Endothelial cell of umbilical vein (primary cell): ENCODE measurements at regions not wholly inside any gene's neighbourhood (a gene's known extent, or its start where the extent isn't known, plus 50 kb on each side); places are given as distances from the start of the nearest gene placed in this dataset.

Experiments used
- BruUV-seq: library from RNA; stranded (reverse); fragments of 400-500 nt; replicated peaks from 2 replicates; lab custom pipeline; 2021; lab: Mats Ljungman, UMichigan
- CTCF ChIA-PET: fragments of 300-600, 350-600 bp; sonication (Branson Sonifier 250); formaldehyde crosslinking; loops from one replicate; lab custom pipeline; 2021; ENCODE audit warnings: antibody characterized with exemption, inconsistent platforms; lab: Charles Lee
- POLR2A ChIA-PET: fragments of 300-600, 350-600 bp; sonication (Branson Sonifier 250); formaldehyde crosslinking; loops from one replicate; lab custom pipeline; 2021; ENCODE audit warnings: antibody characterized with exemption, inconsistent platforms; lab: Charles Lee
- DNase-seq: peaks from one replicate; pipeline ENCODE4 v3.0.0-alpha.2; 2011; ENCODE audit warnings: low read depth, low spot score
- FAIRE-seq: peaks from 2 replicates; lab custom pipeline; 2011; peaks lifted over from hg19 to GRCh38; lab: Jason Lieb, UNC
- H2AFZ ChIP-seq: 2 replicates; pipeline ENCODE4 v1.6.0; 2012; ENCODE audit warnings: low read depth, low read length, control low read depth, inconsistent platforms
- H3K27ac ChIP-seq: 2 replicates; pipeline ENCODE4 v1.5.1; 2011; ENCODE audit warnings: low read depth, mild to moderate bottlenecking, control low read depth, low read length, moderate library complexity; ENCODE audit not compliant: insufficient read depth
- H3K27me3 ChIP-seq, 2 experiments: 2 replicates each; pipeline versions ENCODE4 v1.6.0 to v1.6.1; 2011; ENCODE audit warnings: low read length in 2 of 2, mixed read lengths in 1 of 2; ENCODE audit not compliant: control insufficient read depth in 2 of 2, insufficient read depth in 2 of 2
- H3K36me3 ChIP-seq, 2 experiments: 2 replicates in 1 of 2; 3 replicates in 1 of 2; pipeline ENCODE4 v1.5.1; 2011; ENCODE audit warnings: low read length in 2 of 2, mild to moderate bottlenecking in 1 of 2, moderate library complexity in 1 of 2; ENCODE audit not compliant: control insufficient read depth in 2 of 2, insufficient read depth in 2 of 2; ENCODE audit errors: extremely low read depth in 1 of 2
- H3K4me1 ChIP-seq: 3 replicates; pipeline ENCODE4 v1.5.1; 2011; ENCODE audit warnings: mild to moderate bottlenecking, low read length; ENCODE audit not compliant: control insufficient read depth, insufficient read depth; ENCODE audit errors: extremely low read depth
- H3K4me2 ChIP-seq: 2 replicates; pipeline ENCODE4 v1.6.1; 2011; ENCODE audit warnings: low read length, control low read depth, mixed read lengths; ENCODE audit not compliant: insufficient read depth
- H3K4me3 ChIP-seq, 3 experiments: fragments of 200-600 bp in 1 of 3; sonication (generic), shearing (Covaris generic) in 1 of 3; replicated peaks in 1 of 3; 2 replicates each; pipeline ENCODE4 v1.5.1; 2011 to 2016; ENCODE audit warnings: control low read depth in 3 of 3, low read length in 3 of 3, mild to moderate bottlenecking in 2 of 3, inconsistent platforms in 1 of 3, low read depth in 1 of 3, moderate library complexity in 1 of 3; ENCODE audit not compliant: insufficient read depth in 1 of 3
- H3K79me2 ChIP-seq: 2 replicates; pipeline ENCODE4 v1.6.0; 2012; ENCODE audit warnings: low read length, inconsistent platforms; ENCODE audit not compliant: control insufficient read depth, insufficient read depth
- H3K9ac ChIP-seq: replicated peaks from 2 replicates; pipeline ENCODE3; 2011; ENCODE audit warnings: low read length, control low read depth; ENCODE audit not compliant: insufficient read depth; ENCODE audit errors: extremely low read depth
- H3K9me1 ChIP-seq: replicated peaks from 3 replicates; pipeline ENCODE4 v1.6.0; 2011; ENCODE audit warnings: mild to moderate bottlenecking, low read length; ENCODE audit not compliant: control insufficient read depth, insufficient read depth; ENCODE audit errors: extremely low read depth
- H3K9me3 ChIP-seq: replicated peaks from 2 replicates; pipeline ENCODE4 v1.5.1; 2012; ENCODE audit warnings: low read length, inconsistent platforms; ENCODE audit not compliant: control insufficient read depth, insufficient read depth
- H4K20me1 ChIP-seq: replicated peaks from 2 replicates; pipeline ENCODE3; 2011; ENCODE audit warnings: mild to moderate bottlenecking, low read length; ENCODE audit not compliant: control insufficient read depth, insufficient read depth; ENCODE audit errors: extremely low read depth
- CTCF ChIP-seq, 2 donors: IDR thresholded peaks; 1 replicate in 1 of 2; 2 replicates in 1 of 2; pipeline ENCODE4 v1.5.1; 2011; ENCODE audit warnings: low read length in 2 of 2, mild to moderate bottlenecking in 2 of 2, moderate library complexity in 2 of 2, control low read depth in 1 of 2, inconsistent platforms in 1 of 2, low read depth in 1 of 2; ENCODE audit not compliant: insufficient read depth in 1 of 2; ENCODE audit errors: extremely low read depth in 1 of 2
- EZH2 ChIP-seq: IDR thresholded peaks from 2 replicates; pipeline ENCODE4 v1.6.1; 2012; ENCODE audit warnings: borderline replicate concordance, low read depth, mild to moderate bottlenecking, moderate library complexity, low read length, inconsistent platforms; ENCODE audit not compliant: severe bottlenecking
- FOS ChIP-seq: IDR thresholded peaks from 2 replicates; pipeline ENCODE4 v1.6.1; 2011; ENCODE audit warnings: mild to moderate bottlenecking, low read length, moderate library complexity, borderline replicate concordance; ENCODE audit not compliant: insufficient read depth
- GATA2 ChIP-seq: IDR thresholded peaks from 2 replicates; pipeline ENCODE4 v1.7.0; 2011; ENCODE audit warnings: low read depth, mild to moderate bottlenecking, moderate library complexity, mixed read lengths, low read length; ENCODE audit not compliant: insufficient read length, insufficient read depth
- JUN ChIP-seq: IDR thresholded peaks from 2 replicates; pipeline ENCODE4 v1.6.1; 2011; ENCODE audit warnings: borderline replicate concordance, low read depth; ENCODE audit not compliant: insufficient read length, insufficient read depth
- MAX ChIP-seq: IDR thresholded peaks from 2 replicates; pipeline ENCODE4 v1.6.1; 2011; ENCODE audit not compliant: insufficient read depth, insufficient read length
- MYC ChIP-seq: IDR thresholded peaks from one replicate; pipeline ENCODE4 v1.6.1; 2011; ENCODE audit warnings: mild to moderate bottlenecking, low read depth, low read length
- POLR2A ChIP-seq: IDR thresholded peaks from 2 replicates; pipeline ENCODE4 v1.6.1; 2012; ENCODE audit warnings: low read depth, mild to moderate bottlenecking, control low read depth, low read length
- POLR2AphosphoS5 ChIP-seq: IDR thresholded peaks from 2 replicates; pipeline ENCODE4 v1.6.1; 2012; ENCODE audit warnings: low read depth, mild to moderate bottlenecking, control low read depth, low read length, moderate library complexity; ENCODE audit not compliant: insufficient read depth
- dilution Hi-C: fragments of 300-500 bp; cut with MboI; formaldehyde crosslinking; loops from one replicate; pipeline ENCODE4 v1.15.0; 2019; ENCODE audit warnings: low sequenced_read_pairs; ENCODE audit not compliant: extremely low pct_ligation_motif_present
- intact Hi-C: fragments of 100-400 bp; cut with micrococcal nuclease; formaldehyde crosslinking; loops from one replicate; pipeline ENCODE4 v1.10.0; 2022

- Histone ChIP-seq H3K9me1 (no peaks in the 10 kb centered on the region), H3K36me3 (no peaks in the 10 kb centered on the region), H3K79me2 (no peaks in the 10 kb centered on the region), H3K4me1 (no peaks in the 10 kb centered on the region), H3K9me3 (no peaks in the 10 kb centered on the region), H3K4me3 (no peak overlapping the region), H4K20me1 (no peaks in the 10 kb centered on the region), H2AFZ (no peak overlapping the region), H3K27me3 (no peaks in the 10 kb centered on the region), H3K9ac (no peak overlapping the region), H3K4me2 (no peak overlapping the region), H3K27ac (no peak overlapping the region)
- BruUV-seq: no TSS peak
- TF ChIP-seq MYC (no peak), POLR2A (no peak), JUN (no peak), POLR2AphosphoS5 (no peak), MAX (no peak), GATA2 (no peak), FOS (no peak), CTCF (IDR thresholded peaks at IDR 0.05; ENCODE audit: extremely low read depth in 1 of 2, insufficient read depth in 1 of 2, low read depth in 1 of 2, low read length in 2 of 2) (no peak), EZH2 (no peak)
- ChIA-PET CTCF (no interaction called here), POLR2A (no interaction called here)
- DNase-seq: no peak
- FAIRE-seq: no peak
- dilution Hi-C loops: no loop called here
- intact Hi-C loops: no loop called here
Observed at GRCh38 chr3:59503441-59503840, 453.6 kb upstream of the CFAP20DC start.
